ENCODE measurements at regions not wholly inside any gene's neighbourhood (a gene's known extent, or its start where the extent isn't known, plus 50 kb on each side); places are given as distances from the start of the nearest gene placed in this dataset.

DNA sequence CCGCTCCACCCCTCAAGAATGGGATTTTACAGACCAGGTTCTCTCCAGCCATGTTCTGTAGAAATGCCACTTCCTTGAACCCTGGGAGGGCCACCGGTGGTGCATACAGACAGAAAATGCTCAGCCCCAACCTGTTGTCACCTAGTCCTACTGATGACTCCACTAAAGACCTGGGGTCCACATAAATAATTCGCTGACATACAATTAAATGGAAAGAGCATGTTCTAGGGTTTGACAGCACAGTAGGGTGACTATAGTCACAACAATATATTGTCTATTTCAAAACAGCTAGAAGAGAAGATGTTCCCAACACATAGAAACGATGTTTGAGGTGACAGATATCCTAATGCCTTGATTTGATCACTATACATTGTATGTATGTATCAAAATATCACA lies 155.6 kb upstream of the NEBL start:
- TF ChIP-seq, protein P1, sequence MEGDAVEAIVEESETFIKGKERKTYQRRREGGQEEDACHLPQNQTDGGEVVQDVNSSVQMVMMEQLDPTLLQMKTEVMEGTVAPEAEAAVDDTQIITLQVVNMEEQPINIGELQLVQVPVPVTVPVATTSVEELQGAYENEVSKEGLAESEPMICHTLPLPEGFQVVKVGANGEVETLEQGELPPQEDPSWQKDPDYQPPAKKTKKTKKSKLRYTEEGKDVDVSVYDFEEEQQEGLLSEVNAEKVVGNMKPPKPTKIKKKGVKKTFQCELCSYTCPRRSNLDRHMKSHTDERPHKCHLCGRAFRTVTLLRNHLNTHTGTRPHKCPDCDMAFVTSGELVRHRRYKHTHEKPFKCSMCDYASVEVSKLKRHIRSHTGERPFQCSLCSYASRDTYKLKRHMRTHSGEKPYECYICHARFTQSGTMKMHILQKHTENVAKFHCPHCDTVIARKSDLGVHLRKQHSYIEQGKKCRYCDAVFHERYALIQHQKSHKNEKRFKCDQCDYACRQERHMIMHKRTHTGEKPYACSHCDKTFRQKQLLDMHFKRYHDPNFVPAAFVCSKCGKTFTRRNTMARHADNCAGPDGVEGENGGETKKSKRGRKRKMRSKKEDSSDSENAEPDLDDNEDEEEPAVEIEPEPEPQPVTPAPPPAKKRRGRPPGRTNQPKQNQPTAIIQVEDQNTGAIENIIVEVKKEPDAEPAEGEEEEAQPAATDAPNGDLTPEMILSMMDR (IDR thresholded peaks at IDR 0.05): no peak
- no peak for TF ChIP-seq POLR2A (IDR thresholded peaks at IDR 0.05)

Data from Peyer's patch (tissue), 4 donors.